Lower leg skin (tissue), 3 donors: ENCODE measurements at regions not wholly inside any gene's neighbourhood (a gene's known extent, or its start where the extent isn't known, plus 50 kb on each side); places are given as distances from the start of the nearest gene placed in this dataset.

ENCODE experiments used
- CTCF ChIP-seq, 3 donors: fragments of 450-650 bp; IDR thresholded peaks; one replicate each; pipeline ENCODE4 v1.5.1; 2016; ENCODE audit warnings: antibody characterized with exemption in 3 of 3, mild to moderate bottlenecking in 3 of 3, moderate library complexity in 2 of 3
- POLR2A ChIP-seq, 2 donors: fragments of 450-650 bp; IDR thresholded peaks; one replicate each; pipeline ENCODE4 v1.6.1; 2016 to 2017; ENCODE audit warnings: antibody characterized with exemption in 2 of 2, mild to moderate bottlenecking in 1 of 2, moderate library complexity in 1 of 2

DNA sequence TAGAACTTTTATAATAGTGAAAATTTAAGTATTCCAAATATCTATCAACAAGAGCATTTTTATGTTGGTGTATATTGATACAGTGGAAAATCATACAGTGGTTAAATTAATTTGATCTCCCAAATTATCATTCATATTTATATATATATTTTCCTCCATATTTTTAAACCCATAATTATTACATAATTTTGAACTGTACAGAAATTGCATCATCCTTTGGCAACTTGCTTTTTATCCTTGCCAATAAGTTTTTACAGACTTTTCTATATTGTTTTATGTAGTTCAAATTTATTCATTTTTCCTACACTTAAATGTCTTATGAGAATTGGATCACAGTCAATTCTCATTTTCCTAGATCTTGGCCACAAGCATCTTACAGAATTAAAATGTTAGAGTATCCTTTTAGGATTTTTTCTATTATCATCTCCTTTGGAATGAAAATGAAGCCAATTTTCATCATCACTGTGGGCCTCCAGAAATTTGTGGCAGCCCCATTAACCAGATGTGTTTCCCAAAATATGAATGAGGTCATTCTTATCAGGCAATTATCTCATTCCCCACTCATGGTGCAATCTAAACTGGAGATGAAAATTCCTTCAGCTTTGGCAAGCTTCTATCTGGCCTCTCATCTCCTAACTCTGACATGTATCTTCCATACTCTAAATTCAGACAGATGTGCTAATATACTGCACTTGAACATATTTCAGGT lies 94.2 kb upstream of the DLGAP1 start:
- TF ChIP-seq CTCF (IDR thresholded peaks at IDR 0.05) (no peak), POLR2A (IDR thresholded peaks at IDR 0.05) (no peak)
